Activated CD8-positive, alpha-beta T cell treated with anti-CD3 and anti-CD28 coated beads, Interleukin-2, amount 10 ng/mL, durations not matched to agents 7 days and 5 days (primary cell): ENCODE measurements at regions not wholly inside any gene's neighbourhood (a gene's known extent, or its start where the extent isn't known, plus 50 kb on each side); places are given as distances from the start of the nearest gene placed in this dataset.

Source experiments
- ATAC-seq: fragments of 150-1000 bp; cut with Tn5 transposase; one replicate; pipeline ENCODE4 v1.10.0; 2021; ENCODE audit warnings: moderate library complexity
- CTCF ChIA-PET: fragments of 350-600 bp; sonication (Branson Sonifier 250); formaldehyde crosslinking; loops from one replicate; lab custom pipeline; 2021; ENCODE audit warnings: antibody characterized with exemption; lab: Charles Lee
- POLR2A ChIA-PET: fragments of 350-600 bp; sonication (Branson Sonifier 250); formaldehyde crosslinking; loops from one replicate; lab custom pipeline; 2021; ENCODE audit warnings: antibody characterized with exemption; lab: Charles Lee
- DNase-seq: peaks from one replicate; pipeline ENCODE4 v3.0.0-alpha.2; 2020
- H3K27ac Mint-ChIP-seq: one replicate; pipeline ENCODE4 v1.8.0; 2021; ENCODE audit warnings: mild to moderate bottlenecking, mixed read lengths
- H3K27me3 Mint-ChIP-seq: one replicate; pipeline ENCODE4 v1.8.0; 2021; ENCODE audit warnings: low read depth, mixed read lengths
- H3K36me3 Mint-ChIP-seq: one replicate; pipeline ENCODE4 v1.8.0; 2021; ENCODE audit warnings: low read depth, mixed read lengths
- H3K4me1 Mint-ChIP-seq: one replicate; pipeline ENCODE4 v1.8.0; 2021; ENCODE audit warnings: low read depth, mixed read lengths
- H3K4me3 Mint-ChIP-seq: one replicate; pipeline ENCODE4 v1.8.0; 2021; ENCODE audit warnings: mild to moderate bottlenecking, mixed read lengths
- H3K9me3 Mint-ChIP-seq: one replicate; pipeline ENCODE4 v1.8.0; 2022; ENCODE audit warnings: mixed read lengths; ENCODE audit not compliant: insufficient read depth

DNA sequence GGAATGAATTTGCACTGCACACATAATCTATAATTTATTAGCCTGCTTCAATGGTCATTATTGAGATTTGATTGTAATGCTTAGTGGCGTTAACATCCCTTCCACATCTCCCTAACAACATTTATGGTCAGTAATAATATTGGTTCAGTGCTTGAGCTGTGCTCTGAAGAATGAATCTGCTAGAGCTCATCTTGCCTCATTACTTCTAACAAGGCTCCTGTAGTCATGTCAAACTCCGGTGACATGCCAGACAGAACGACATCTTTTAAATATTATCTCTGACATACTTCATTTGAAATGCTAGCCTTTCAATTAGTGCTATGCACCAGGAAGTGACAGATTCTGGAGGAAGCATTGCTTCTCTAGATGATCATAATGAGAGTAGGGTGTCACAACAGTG is 240.3 kb upstream of the BTBD3 start:
- ChIA-PET CTCF (no interaction called here), POLR2A (no interaction called here)
- ATAC-seq, result no peak
- H3K4me3 Mint-ChIP-seq, result no peak overlapping the region
- no peaks in the 10 kb centered on the region for H3K27me3 Mint-ChIP-seq
- DNase-seq, result no peak
- H3K36me3 Mint-ChIP-seq, result no peaks in the 10 kb centered on the region
- H3K27ac Mint-ChIP-seq, result no peak overlapping the region
- no peaks in the 10 kb centered on the region for H3K9me3 Mint-ChIP-seq
- no peaks in the 10 kb centered on the region for H3K4me1 Mint-ChIP-seq

DNA sequence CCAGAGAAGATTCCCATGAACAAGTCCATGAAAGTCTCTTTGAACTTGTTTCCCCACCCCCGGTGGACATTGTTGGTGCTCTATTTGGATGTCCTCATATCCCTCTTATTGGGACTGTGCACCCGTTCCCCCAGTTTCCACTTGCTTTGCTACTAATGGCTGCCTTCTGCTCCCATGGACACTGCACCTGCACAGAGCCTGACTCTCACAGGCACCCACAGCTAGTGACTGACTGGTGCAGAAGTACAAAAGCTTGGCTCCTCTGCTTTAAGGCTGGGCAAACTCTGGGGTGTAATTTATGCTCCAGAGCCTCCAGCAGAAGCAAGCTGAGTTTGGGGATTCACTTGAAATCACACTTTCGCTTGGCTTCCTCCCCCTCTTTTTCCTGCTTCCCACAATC is 239.9 kb upstream of the BTBD3 start:
- ATAC-seq (no peak), DNase-seq (no peak)
- H3K4me1 Mint-ChIP-seq, result no peaks in the 10 kb centered on the region
- ChIA-PET CTCF (no interaction called here), POLR2A (no interaction called here)
- H3K9me3 Mint-ChIP-seq, result no peaks in the 10 kb centered on the region
- no peaks in the 10 kb centered on the region for H3K27me3 Mint-ChIP-seq
- no peak overlapping the region for H3K4me3 Mint-ChIP-seq
- H3K27ac Mint-ChIP-seq, result no peak overlapping the region
- H3K36me3 Mint-ChIP-seq, result no peaks in the 10 kb centered on the region

DNA sequence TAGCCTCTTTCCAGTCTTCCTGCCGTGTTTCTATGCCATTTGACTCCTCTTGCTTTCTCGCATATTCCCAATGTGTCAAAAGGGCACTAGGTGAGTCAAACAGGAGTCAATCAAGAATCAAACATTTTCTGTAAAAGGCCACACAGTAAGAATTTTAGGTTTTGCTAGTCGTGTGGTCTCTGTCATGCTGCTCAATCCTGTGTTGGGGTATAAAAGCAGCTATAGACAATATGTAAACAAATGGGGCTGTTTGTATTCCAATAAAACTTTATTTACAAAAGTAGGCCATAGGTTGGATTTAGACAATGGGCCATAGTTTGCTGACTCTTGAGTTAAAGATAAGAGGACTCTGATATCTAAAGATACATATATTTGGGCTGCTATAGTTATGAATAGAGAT is 235.4 kb upstream of the BTBD3 start:
- no peaks in the 10 kb centered on the region for H3K9me3 Mint-ChIP-seq
- POLR2A ChIA-PET, result no interaction called here
- CTCF ChIA-PET, result no interaction called here
- peaks cover 2% of the 10 kb centered on the region for H3K27me3 Mint-ChIP-seq
- no peak for ATAC-seq
- no peaks in the 10 kb centered on the region for H3K36me3 Mint-ChIP-seq
- DNase-seq, result no peak
- H3K4me1 Mint-ChIP-seq, result no peaks in the 10 kb centered on the region
- no peak overlapping the region for H3K27ac Mint-ChIP-seq
- H3K4me3 Mint-ChIP-seq, result no peak overlapping the region

DNA sequence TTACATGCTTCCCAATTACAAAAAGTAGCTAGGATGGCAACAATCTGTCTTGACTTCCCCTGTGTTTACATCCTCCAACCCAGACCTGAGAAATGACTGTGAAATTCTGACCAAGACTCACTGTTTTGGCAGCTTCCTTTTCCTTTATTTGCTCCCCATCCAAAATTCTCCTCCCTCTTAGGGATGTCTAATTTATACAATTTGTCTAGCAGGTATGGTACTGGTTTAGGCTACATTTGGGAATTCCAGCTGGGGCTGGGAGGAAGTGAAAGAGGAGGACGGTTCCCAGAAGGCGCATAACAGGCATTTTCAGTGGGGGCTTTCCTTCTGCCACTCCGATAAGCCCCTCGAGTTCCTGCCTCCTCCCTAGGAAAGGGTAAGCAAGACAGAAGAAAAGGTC is 231.5 kb upstream of the BTBD3 start:
- H3K4me1 Mint-ChIP-seq, result no peaks in the 10 kb centered on the region
- H3K27me3 Mint-ChIP-seq, result peaks cover 6% of the 10 kb centered on the region
- no peak for DNase-seq
- ChIA-PET CTCF (no interaction called here), POLR2A (no interaction called here)
- H3K36me3 Mint-ChIP-seq, result no peaks in the 10 kb centered on the region
- ATAC-seq, result no peak
- H3K4me3 Mint-ChIP-seq, result no peak overlapping the region
- no peak overlapping the region for H3K27ac Mint-ChIP-seq
- no peaks in the 10 kb centered on the region for H3K9me3 Mint-ChIP-seq

DNA sequence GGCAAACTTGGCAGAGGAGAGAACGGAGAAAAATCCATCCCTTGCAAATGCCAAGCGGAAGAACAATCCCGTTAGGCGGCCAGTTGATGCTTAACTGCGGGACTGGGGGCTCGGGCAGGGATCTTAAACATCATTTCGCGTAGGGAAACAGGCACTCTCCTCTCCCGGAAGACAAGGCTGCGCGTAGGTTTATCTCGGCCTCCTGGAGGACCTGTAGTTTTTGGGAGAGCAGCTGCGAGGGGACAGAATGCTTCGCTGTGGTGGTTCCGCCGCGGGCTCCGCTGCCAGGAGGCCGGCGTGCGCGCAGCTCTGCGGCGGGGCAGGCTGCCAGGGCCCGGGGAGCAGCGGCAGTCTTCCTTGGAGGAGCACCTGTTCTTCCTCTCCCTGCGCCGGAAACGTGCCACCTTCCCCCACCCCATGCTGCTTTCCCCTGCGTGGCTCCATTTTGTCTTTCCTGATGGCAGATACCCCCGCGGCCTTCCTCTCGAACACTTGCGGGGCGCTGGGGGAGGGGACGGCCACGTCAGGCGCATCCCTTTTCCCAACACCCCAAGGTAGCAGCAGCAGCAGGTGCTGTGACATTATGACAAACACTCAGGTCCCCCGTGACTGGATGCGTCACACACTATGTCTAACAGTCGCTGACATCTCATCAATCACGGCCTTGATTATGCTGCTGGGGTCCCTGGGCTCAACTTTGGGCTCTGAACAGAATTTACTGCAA is 230.7 kb upstream of the BTBD3 start:
- H3K36me3 Mint-ChIP-seq, result no peaks in the 10 kb centered on the region
- H3K9me3 Mint-ChIP-seq, result no peaks in the 10 kb centered on the region
- CTCF ChIA-PET, result no interaction called here
- H3K27me3 Mint-ChIP-seq, result peaks cover 6% of the 10 kb centered on the region
- ATAC-seq (no peak), DNase-seq (no peak)
- POLR2A ChIA-PET, result no interaction called here
- H3K27ac Mint-ChIP-seq, result no peak overlapping the region
- H3K4me1 Mint-ChIP-seq, result no peaks in the 10 kb centered on the region
- no peak overlapping the region for H3K4me3 Mint-ChIP-seq

DNA sequence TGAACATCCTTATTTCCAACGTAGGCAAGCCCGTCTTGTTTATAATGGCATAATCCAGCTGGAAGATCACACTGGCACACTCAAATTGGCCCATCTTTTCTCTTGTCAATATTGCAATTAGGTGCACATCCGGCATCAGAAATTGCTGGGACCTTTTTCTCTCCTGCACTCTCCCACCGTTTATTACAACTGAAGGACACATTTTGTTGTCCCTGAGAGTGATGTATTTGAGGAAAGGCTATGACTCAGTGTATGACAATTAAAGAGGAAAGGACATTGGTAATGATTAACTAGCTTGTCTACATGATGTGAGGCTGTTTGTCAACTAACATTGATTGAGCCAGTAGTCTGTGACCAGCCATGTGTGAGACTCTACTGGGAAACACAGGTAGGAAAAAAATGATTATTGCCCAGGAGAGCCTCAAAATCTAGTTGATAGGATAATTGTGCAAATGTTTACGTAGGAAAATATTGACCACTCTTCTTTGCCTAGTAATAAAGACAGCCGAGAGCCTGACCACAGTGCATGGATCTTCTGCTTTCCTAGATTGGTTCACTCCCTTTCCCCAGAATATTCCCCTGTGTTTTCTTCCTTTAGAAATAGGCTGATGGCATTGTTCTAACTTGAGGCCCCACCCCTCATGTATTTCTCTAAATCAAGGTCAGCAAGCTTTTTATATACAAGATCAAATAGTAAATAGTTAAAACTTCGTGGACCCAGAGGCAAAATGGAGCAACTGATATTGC is 230.0 kb upstream of the BTBD3 start:
- no peak for DNase-seq
- ChIA-PET POLR2A (no interaction called here), CTCF (no interaction called here)
- no peak overlapping the region for H3K4me3 Mint-ChIP-seq
- peaks cover 6% of the 10 kb centered on the region for H3K27me3 Mint-ChIP-seq
- H3K36me3 Mint-ChIP-seq, result no peaks in the 10 kb centered on the region
- no peak overlapping the region for H3K27ac Mint-ChIP-seq
- H3K4me1 Mint-ChIP-seq, result no peaks in the 10 kb centered on the region
- H3K9me3 Mint-ChIP-seq, result no peaks in the 10 kb centered on the region
- no peak for ATAC-seq

DNA sequence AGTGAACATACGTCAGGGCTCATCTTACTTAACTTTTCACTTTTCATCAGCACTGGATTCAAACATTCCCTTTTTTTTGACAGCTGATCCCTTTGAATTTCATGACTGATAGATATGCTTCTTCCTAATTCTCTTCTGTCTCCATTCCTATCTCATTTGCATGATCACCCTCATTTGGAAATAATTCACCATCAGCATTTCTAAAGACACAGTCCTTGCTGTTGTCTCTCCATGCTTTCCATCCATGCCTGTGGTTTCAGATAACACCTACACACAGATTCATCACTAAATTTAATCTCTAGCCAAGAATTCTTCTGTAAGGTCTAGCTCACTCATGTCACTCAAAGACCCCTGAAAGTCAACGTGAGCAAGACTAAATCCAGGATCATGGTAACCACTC is 228.4 kb upstream of the BTBD3 start:
- H3K4me3 Mint-ChIP-seq, result no peak overlapping the region
- H3K9me3 Mint-ChIP-seq, result no peaks in the 10 kb centered on the region
- DNase-seq (no peak), ATAC-seq (no peak)
- peaks cover 6% of the 10 kb centered on the region for H3K27me3 Mint-ChIP-seq
- POLR2A ChIA-PET, result no interaction called here
- CTCF ChIA-PET, result no interaction called here
- no peaks in the 10 kb centered on the region for H3K4me1 Mint-ChIP-seq
- no peak overlapping the region for H3K27ac Mint-ChIP-seq
- no peaks in the 10 kb centered on the region for H3K36me3 Mint-ChIP-seq

DNA sequence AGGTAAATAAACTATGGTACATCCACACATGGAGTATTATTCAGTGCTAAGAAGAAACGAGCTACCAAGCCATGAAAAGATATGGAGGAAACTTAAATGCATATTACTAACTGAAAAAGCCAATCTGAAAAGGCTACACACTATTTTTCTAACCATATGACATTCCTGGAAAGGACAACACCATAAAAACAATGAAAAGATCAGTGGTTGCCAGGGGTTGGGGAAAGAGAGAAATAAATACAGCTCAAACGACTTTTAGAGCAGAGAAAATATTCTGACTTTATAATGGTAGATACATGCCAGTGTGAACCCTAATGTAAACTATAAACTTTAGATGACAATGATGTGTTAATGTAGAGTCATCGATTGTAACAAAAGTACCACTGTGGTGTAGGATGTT is 225.9 kb upstream of the BTBD3 start:
- ChIA-PET POLR2A (no interaction called here), CTCF (no interaction called here)
- Mint-ChIP-seq H3K27me3 (peaks cover 6% of the 10 kb centered on the region), H3K4me1 (no peaks in the 10 kb centered on the region), H3K4me3 (no peak overlapping the region), H3K27ac (no peak overlapping the region), H3K36me3 (no peaks in the 10 kb centered on the region), H3K9me3 (no peaks in the 10 kb centered on the region)
- ATAC-seq (no peak), DNase-seq (no peak)

DNA sequence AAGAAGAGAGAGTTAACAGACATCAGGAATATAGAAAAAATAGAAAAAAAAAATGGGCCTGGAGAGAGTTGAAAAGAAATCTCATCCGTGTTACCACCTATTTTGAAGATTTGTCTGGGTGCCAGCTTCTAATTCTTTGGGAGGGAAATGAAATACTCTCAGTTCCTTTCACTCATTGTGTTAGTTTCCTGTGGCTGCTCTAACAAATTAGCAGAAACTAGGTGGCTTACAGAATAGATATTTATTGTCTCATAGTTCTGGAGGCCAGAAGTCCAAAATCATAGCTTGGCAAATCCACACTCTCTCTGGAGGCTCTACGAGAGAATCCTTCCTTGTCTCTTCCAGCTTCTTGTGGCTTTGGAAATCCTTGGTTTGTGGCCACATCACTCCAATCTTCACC is 225.1 kb upstream of the BTBD3 start:
- H3K27ac Mint-ChIP-seq, result no peak overlapping the region
- no peaks in the 10 kb centered on the region for H3K4me1 Mint-ChIP-seq
- DNase-seq (no peak), ATAC-seq (no peak)
- no peaks in the 10 kb centered on the region for H3K36me3 Mint-ChIP-seq
- ChIA-PET POLR2A (no interaction called here), CTCF (no interaction called here)
- peaks cover 1% of the 10 kb centered on the region for H3K27me3 Mint-ChIP-seq
- H3K9me3 Mint-ChIP-seq, result no peaks in the 10 kb centered on the region
- H3K4me3 Mint-ChIP-seq, result no peak overlapping the region

DNA sequence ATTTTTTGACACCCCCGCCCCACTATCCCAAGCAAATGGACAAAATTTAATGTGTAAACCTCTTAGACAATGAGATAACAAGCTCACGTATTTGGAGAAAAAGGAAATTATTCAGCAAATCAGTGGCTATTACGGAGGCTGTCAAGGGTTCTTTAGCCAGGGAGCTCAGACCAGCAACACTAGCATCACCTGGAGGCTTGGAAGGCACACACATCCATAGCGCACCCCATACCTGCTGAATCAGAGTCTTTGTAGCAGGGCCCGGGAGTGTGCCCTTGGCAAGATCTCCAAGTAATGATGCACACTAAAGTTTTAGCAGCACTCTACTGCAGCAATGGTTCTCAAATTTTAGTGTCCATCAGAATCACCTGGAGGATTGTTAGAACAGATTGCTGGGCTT is 223.2 kb upstream of the BTBD3 start:
- H3K4me1 Mint-ChIP-seq, result no peaks in the 10 kb centered on the region
- ATAC-seq (no peak), DNase-seq (no peak)
- CTCF ChIA-PET, result no interaction called here
- H3K4me3 Mint-ChIP-seq, result no peak overlapping the region
- no peaks in the 10 kb centered on the region for H3K36me3 Mint-ChIP-seq
- no peak overlapping the region for H3K27ac Mint-ChIP-seq
- POLR2A ChIA-PET, result no interaction called here
- no peaks in the 10 kb centered on the region for H3K9me3 Mint-ChIP-seq
- H3K27me3 Mint-ChIP-seq, result no peaks in the 10 kb centered on the region

DNA sequence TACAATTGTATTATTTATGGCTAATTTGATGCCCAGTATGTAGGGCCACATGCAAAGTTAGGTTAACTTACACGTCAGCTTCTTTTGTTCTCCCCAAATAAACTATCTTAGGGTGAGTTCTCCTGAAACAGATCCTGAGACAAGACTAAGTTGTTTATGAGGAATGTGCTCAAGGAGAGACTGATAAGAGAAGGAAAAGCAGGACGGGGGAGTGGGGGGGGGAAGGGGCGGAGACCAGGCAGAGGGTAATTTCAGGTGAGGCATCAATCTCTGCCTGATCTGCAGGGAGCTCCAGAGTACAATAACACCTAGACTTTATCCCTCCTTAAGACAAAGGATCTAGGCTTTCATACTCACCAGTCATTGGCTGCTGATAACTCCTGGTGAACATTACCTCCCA is 220.6 kb upstream of the BTBD3 start:
- no peak for DNase-seq
- Mint-ChIP-seq H3K4me3 (no peak overlapping the region), H3K9me3 (no peaks in the 10 kb centered on the region), H3K4me1 (no peaks in the 10 kb centered on the region), H3K36me3 (no peaks in the 10 kb centered on the region), H3K27ac (no peak overlapping the region), H3K27me3 (no peaks in the 10 kb centered on the region)
- ChIA-PET CTCF (no interaction called here), POLR2A (no interaction called here)
- ATAC-seq, result no peak

DNA sequence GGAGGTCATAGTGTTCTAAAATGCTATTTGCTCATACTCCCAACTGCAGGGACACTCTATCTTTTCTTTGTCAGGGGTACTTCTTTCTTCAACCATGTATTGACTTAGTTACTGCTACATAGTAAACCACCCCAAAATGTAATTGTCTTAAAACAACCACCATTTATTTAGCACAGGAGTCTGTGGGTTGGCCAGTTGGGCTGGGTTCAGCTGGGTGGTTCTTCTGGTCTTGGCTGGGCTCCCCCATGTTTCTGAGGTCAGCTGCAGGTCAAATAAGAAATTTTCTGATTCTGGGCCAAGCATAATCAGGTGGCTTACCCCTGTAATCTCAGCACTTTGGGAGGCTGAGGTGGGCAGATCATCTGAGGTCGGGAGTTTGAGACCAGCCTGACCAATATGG is 220.0 kb upstream of the BTBD3 start:
- Mint-ChIP-seq H3K27ac (no peak overlapping the region), H3K9me3 (no peaks in the 10 kb centered on the region), H3K36me3 (no peaks in the 10 kb centered on the region), H3K4me1 (no peaks in the 10 kb centered on the region), H3K27me3 (no peaks in the 10 kb centered on the region), H3K4me3 (no peak overlapping the region)
- ATAC-seq, result no peak
- CTCF ChIA-PET, result no interaction called here
- no peak for DNase-seq
- POLR2A ChIA-PET, result no interaction called here
